GM19463 (cell line): ENCODE measurements at regions not wholly inside any gene's neighbourhood (a gene's known extent, or its start where the extent isn't known, plus 50 kb on each side); places are given as distances from the start of the nearest gene placed in this dataset.
"Not testable (repeated sequence)": the region's sequence is repeated elsewhere in the genome, so short reads cannot be mapped to it uniquely, and the experiment has no call there.

Experiments used
- ATAC-seq: cut with Tn5 transposase; IDR thresholded peaks from one replicate; pipeline ENCODE4 v1.9.1; 2021; ENCODE audit warnings: mild to moderate bottlenecking, moderate library complexity; ENCODE audit not compliant: unreplicated experiment

DNA sequence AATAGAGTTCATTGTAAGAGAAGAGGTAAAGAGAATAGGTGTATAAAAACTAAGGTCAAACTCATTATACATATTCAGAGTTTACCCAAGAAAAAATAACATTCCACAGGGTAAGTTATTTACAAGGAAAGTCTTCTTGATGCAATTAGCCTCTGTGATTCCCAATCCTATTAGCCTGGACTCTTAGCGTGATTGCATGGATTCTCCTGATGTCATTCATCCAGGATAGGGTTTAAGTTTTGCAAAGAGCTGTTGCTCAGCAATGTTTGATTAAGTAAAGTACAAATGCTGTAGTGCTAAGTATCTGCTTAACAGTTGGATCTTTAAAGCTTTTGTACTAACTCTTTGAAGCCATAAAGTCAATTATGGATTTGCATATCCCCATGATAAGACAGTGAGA is 767.8 kb upstream of the LUZP2 start:
- no peak for ATAC-seq

- ATAC-seq: no peak
Observed at GRCh38 chr11:23730307-23730998, 766.4 kb upstream of the LUZP2 start.

DNA sequence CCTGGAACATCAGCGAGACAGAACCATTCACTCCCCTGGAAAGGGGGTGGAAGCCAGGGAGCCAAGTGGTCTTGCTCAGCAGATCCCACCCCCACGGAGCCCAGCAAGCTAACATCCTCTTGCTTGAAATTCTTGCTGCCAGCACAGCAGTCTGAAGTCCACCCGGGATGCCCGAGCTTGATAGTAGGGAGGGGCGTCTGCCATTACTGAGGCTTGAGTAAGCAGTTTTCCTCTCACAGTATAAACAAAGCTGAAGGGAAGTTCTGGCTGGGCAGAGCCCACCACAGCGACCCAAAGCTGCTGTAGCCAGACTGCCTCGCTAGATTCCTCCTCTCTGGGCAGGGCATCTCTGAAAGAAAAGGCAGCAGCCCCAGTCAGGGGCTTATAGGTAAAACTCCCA is 764.8 kb upstream of the LUZP2 start:
- no peak for ATAC-seq

GRCh38 chr11:23746896-23747295 is 750.0 kb upstream of the LUZP2 start:
- no peak for ATAC-seq

GRCh38 chr11:23749762-23750430 is 747.0 kb upstream of the LUZP2 start:
- no peak for ATAC-seq

DNA sequence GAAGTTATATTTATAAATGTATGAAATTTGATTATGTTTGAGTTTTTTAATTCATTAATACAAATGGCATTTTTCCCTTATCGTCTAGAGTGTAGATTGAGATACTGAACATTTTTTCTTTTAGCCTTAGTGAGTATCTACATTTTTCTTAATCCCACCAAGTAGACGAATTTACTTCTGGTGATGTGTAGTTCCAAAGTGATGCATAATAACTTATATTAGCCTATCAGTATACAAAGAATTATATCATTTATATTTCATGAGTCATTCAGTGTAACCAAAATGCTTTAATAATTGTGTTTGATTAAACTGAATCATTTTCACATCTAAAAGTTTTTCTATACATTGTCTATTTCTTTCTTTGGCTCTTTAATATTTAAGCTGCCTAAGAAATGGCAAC is 745.6 kb upstream of the LUZP2 start:
- ATAC-seq: no peak

DNA sequence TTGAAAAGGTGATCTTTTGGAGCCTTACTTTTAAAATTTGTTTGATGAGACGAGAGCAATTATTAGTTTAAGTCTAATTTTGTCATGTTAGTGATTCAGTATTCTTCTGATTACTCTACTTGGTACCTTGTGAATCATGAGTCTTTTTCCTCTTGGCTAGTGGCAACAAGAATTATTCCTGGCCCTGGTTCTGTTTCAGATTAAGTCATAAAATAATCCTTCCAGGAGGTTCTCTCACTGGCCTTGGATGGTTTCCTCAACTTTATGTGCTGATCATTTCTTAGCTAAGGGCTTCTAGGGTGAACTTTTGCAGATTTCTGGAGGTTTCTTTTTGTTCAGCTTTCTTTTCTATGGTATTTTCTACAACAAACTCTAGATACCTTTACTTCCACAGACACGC is 741.8 kb upstream of the LUZP2 start:
- no peak for ATAC-seq

DNA sequence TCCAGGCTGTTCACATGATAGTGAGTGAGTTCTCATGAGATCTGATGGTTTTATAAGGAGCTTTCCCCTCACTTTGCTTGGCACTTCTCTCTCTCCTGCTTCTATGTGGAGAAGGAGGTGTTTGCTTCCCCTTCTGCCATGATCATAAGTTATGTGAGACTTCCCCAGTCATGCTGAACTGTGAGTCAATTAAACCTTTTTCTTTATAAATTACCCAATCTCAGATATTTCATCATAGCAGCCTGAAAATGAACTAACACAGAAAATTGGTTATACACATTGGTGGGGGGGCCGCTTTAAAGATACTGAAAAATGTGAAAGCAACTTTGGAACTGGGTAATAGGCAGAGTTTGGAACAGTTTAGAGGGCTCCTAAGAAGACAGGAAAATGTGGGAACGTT is 741.1 kb upstream of the LUZP2 start:
- ATAC-seq: no peak

DNA sequence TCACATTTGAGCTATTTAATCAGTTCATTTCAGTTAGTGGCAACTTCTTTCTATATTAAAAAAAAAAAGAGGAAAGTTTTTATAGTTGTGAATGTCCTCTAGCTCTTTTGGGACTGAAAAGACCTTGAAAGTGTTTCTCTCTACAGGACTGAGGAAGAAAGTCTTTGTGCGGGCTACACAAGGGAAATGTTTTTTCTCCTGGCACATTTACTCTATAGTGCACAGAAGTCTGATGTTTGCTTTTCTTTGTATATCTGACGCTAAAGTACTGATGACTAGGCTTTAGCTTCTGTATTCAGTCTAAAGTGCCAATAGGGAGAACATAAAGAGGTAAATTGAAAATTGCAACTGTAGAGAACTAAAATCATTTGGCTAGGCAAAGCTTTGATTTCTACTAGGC is 737.4 kb upstream of the LUZP2 start:
- ATAC-seq: no peak

DNA sequence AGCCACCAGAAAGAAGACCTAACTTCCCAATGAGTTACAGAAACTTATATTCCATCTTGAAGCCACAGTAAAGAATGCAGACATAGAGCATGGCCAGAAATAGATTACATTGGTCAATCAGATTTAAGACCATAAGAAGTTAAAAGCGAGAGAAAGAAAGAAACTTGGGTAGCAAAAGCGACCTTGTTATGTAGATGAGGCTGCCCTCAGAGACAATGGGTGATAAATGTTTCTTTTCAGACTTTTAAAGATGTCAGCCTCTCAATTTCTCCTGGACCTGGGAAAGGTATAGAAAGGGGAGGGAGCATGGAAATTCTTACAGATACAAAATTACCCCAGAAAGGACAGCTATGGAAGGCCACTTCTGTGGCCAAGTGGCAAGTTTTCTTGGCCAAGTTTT is 732.6 kb upstream of the LUZP2 start:
- no peak for ATAC-seq

DNA sequence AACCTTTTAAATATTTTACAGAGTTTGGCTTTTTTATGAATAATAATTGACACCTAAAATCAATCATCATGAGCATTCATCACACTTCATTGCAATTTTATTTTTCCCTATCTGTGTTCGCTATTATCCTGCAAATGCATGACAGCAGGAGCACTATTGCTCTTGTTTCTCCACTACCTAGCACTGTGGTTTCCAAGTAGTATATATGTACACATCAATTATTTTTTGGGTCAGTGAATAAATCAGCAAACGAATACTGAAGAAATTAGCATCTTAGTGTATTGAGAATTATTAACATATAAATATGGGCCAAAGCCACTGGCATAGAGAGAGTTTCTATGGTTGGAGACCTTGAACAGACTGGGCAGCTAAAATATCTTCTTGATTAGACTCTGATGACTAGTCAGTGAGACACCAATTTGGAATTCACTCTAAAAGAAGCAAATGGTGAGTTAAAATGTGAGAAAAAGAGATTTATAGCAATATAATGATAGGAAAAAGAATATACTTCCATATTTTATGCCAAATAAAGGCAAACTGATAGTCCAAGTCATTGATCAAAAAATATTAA is 731.1 kb upstream of the LUZP2 start:
- ATAC-seq: no peak

GRCh38 chr11:23767576-23767975 is 729.3 kb upstream of the LUZP2 start:
- ATAC-seq: no peak

DNA sequence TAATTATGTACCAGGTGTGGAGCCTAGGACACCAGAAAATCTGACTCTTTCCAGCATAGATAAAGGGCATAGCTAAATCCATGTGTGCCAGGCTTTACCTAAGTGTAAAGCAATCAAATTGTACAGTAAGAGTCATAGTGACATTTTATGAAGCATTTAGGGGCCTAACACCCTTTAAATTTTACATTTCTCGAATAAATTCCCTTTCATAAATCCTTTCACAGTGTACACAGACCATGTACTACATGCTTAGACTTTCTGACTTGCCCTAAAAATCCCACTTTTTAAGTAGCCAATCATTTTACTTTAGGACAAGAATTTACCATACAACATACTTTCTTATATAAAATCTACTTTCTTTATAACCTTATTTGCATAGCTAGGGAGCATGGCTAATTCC is 727.6 kb upstream of the LUZP2 start:
- ATAC-seq: no peak

GRCh38 chr11:23772081-23772480 is 724.8 kb upstream of the LUZP2 start:
- no peak for ATAC-seq

- no peak for ATAC-seq
Observed at GRCh38 chr11:23778971-23779370, 717.9 kb upstream of the LUZP2 start.

- no peak for ATAC-seq
Observed at GRCh38 chr11:23780231-23780630, 716.6 kb upstream of the LUZP2 start.

DNA sequence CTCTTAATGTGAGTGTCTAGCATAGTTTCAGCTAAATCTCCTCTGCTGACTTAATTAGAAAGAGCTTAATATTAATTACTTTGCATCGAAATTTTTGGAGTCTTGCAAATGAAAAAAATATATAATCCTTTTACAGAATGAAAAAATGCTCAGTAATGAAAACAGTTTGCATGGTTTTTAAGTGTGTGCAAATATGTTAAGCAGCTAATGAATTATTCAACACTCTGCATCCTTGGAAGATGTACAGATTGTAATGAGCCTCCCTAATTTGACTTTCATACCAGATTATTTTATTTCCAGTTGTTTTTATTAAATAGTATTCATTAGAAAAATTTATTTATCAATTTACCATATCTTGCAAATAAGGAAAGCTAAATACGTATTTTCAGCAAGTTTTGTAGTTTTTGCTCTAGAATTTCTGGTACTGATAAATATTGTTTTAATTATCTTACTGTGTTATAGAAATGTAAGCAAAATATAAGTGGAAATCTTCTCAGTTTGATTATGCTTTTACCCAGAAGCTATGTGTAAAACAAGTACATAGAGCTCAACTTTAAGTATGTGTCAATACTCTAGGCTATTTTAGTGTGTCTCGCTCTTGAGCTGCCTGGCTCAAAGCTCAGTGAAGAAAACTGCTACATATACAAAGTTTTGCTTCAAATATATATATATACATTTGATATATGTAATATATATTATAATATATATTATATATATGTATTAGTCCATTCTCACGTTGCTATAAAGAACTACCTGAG is 714.9 kb upstream of the LUZP2 start:
- no peak for ATAC-seq

DNA sequence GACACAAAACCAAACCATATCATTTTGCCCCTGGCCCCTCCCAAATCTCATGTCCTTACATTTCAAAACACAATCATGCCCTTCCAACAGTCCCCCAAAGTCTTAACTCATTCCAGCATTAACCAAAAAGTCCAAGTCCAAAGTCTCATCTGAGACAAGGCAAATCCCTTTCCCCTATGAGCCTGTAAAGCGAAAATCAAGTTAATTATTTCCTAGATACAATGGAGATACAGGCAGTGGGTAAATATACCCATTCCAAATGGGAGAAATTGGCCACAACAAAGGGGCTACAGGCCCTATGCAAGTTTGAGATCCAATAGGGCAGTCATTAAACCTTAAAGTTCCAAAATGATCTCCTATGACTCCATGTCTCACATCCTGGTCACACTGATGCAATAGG is 709.9 kb upstream of the LUZP2 start:
- ATAC-seq: not testable (repeated sequence)

DNA sequence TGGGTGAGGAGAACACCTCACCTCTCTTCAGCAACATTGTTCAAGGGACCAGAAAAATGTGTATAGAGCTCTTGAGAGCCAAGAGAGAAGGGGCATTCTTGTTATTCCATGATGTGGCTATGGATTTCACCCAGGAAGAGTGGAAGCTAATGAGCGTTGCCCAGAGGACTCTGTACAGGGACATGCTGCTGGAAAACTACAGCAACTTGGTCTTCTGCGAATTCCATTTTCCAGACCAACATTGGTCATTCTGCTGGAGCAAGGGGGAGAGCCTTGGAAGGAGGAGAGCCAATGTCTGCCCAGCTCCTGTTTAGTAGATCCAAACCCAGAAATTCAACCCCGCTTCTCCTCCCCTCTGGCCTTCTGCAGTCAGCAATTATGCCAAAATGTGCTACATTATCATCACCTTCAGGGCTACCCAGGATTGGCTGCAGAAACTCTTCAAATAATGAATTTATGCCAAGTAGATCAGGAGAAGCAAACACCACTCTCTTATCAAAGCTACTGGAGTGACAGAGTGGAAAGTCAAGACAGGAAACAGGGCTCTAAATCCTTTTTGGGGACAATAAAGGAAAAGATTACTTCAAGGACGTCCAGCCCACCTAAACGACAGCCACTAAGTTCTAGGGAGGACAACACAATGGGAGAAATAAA is 707.5 kb upstream of the LUZP2 start:
- ATAC-seq: no peak

- ATAC-seq: no peak
Observed at GRCh38 chr11:23789938-23790371, 706.9 kb upstream of the LUZP2 start.
